ENCODE measurements at regions not wholly inside any gene's neighbourhood (a gene's known extent, or its start where the extent isn't known, plus 50 kb on each side); places are given as distances from the start of the nearest gene placed in this dataset.

GRCh38 chr10:11395161-11395560, 216.3 kb downstream of the USP6NL start:
- Histone ChIP-seq H3K4me2 (no peak overlapping the region), H3K9me3 (peaks cover 14% of the 10 kb centered on the region; the same call in 1 of the 2 replicates), H3K36me3 (no peaks in the 10 kb centered on the region), H3K4me3 (no peak overlapping the region), H3K4me1 (peaks cover 37% of the 10 kb centered on the region), H3K27me3 (no peaks in the 10 kb centered on the region), H4K20me1 (no peaks in the 10 kb centered on the region), H3K27ac (no peak overlapping the region), H3K9ac (no peak overlapping the region)
- TF ChIP-seq Cebpa-rat (IDR thresholded peaks at IDR 0.05), result no peak

GRCh38 chr10:11393858-11394257, 217.6 kb downstream of the USP6NL start:
- no peak for TF ChIP-seq Cebpa-rat (IDR thresholded peaks at IDR 0.05)
- peak overlapping the region; percentile 78 for H3K4me2 ChIP-seq
- no peak overlapping the region for H3K4me3 ChIP-seq
- H3K9ac ChIP-seq, result peak overlapping the region; percentile 52
- peak overlapping the region; percentile 85 for H3K27ac ChIP-seq
- H4K20me1 ChIP-seq, result no peaks in the 10 kb centered on the region
- H3K9me3 ChIP-seq, result peaks cover 14% of the 10 kb centered on the region; the same call in 1 of the 2 replicates
- no peaks in the 10 kb centered on the region for H3K27me3 ChIP-seq
- H3K4me1 ChIP-seq, result peaks cover 37% of the 10 kb centered on the region
- no peaks in the 10 kb centered on the region for H3K36me3 ChIP-seq

GRCh38 chr10:11392776-11393175, 218.7 kb downstream of the USP6NL start:
- no peak for TF ChIP-seq Cebpa-rat (IDR thresholded peaks at IDR 0.05)
- H3K4me3 ChIP-seq, result no peak overlapping the region

GRCh38 chr10:11388996-11389395, 222.5 kb downstream of the USP6NL start:
- no peaks in the 10 kb centered on the region for H3K36me3 ChIP-seq
- H3K4me2 ChIP-seq, result no peak overlapping the region
- TF ChIP-seq Cebpa-rat (IDR thresholded peaks at IDR 0.05), result no peak
- no peak overlapping the region for H3K27ac ChIP-seq
- peaks cover 14% of the 10 kb centered on the region for H3K4me1 ChIP-seq
- no peak overlapping the region for H3K9ac ChIP-seq
- no peaks in the 10 kb centered on the region for H3K27me3 ChIP-seq
- H3K9me3 ChIP-seq, result peaks cover 11% of the 10 kb centered on the region; the same call in 1 of the 2 replicates
- no peaks in the 10 kb centered on the region for H4K20me1 ChIP-seq
- no peak overlapping the region for H3K4me3 ChIP-seq

More at GRCh38 chr10:11392776-11393175, 218.7 kb downstream of the USP6NL start:
- Histone ChIP-seq H3K4me2 (peak overlapping the region; percentile 78), H3K9me3 (peaks cover 14% of the 10 kb centered on the region; the same call in 1 of the 2 replicates), H4K20me1 (no peaks in the 10 kb centered on the region), H3K27ac (peak overlapping the region; percentile 85), H3K9ac (no peak overlapping the region), H3K27me3 (no peaks in the 10 kb centered on the region), H3K36me3 (no peaks in the 10 kb centered on the region), H3K4me1 (peaks cover 30% of the 10 kb centered on the region)

GRCh38 chr10:11387551-11388222, 223.8 kb downstream of the USP6NL start:
- Histone ChIP-seq H3K4me2 (no peak overlapping the region), H3K4me3 (no peak overlapping the region), H3K4me1 (peaks cover under 1% of the 10 kb centered on the region; the same call in 1 of the 2 replicates), H3K27me3 (no peaks in the 10 kb centered on the region), H3K9ac (no peak overlapping the region), H3K9me3 (peaks cover 8% of the 10 kb centered on the region; the same call in 1 of the 2 replicates), H3K27ac (no peak overlapping the region), H4K20me1 (no peaks in the 10 kb centered on the region), H3K36me3 (no peaks in the 10 kb centered on the region)
- TF ChIP-seq Cebpa-rat (IDR thresholded peaks at IDR 0.05), result no peak

- H4K20me1 ChIP-seq, result no peaks in the 10 kb centered on the region
- TF ChIP-seq Cebpa-rat (IDR thresholded peaks at IDR 0.05), result no peak
- H3K4me2 ChIP-seq, result no peak overlapping the region
- no peak overlapping the region for H3K27ac ChIP-seq
- no peaks in the 10 kb centered on the region for H3K36me3 ChIP-seq
- no peak overlapping the region for H3K9ac ChIP-seq
- H3K4me3 ChIP-seq, result no peak overlapping the region
- H3K4me1 ChIP-seq, result no peaks in the 10 kb centered on the region
- no peaks in the 10 kb centered on the region for H3K27me3 ChIP-seq
- H3K9me3 ChIP-seq, result peaks cover 2% of the 10 kb centered on the region; the same call in 1 of the 2 replicates
Measured at GRCh38 chr10:11387044-11387443, 224.4 kb downstream of the USP6NL start.
